PFSK-1 (cell line): ENCODE measurements at regions not wholly inside any gene's neighbourhood (a gene's known extent, or its start where the extent isn't known, plus 50 kb on each side); places are given as distances from the start of the nearest gene placed in this dataset.

Experiments
- POLR2AphosphoS5 ChIP-seq: IDR thresholded peaks from 2 replicates; pipeline ENCODE4 v1.6.1; 2012; ENCODE audit warnings: low read depth, mild to moderate bottlenecking, control low read depth, low read length, moderate library complexity
- REST ChIP-seq, 2 experiments: IDR thresholded peaks; 2 replicates each; pipeline versions ENCODE4 v1.6.1 to v1.8.0; 2011 to 2012; ENCODE audit warnings: low read depth in 2 of 2, low read length in 2 of 2, control low read depth in 1 of 2, inconsistent platforms in 1 of 2, mild to moderate bottlenecking in 1 of 2, moderate library complexity in 1 of 2; ENCODE audit not compliant: insufficient read depth in 1 of 2
- SIN3A ChIP-seq: IDR thresholded peaks from 2 replicates; pipeline ENCODE4 v1.6.1; 2012; ENCODE audit warnings: mild to moderate bottlenecking, low read length, moderate library complexity, borderline replicate concordance; ENCODE audit not compliant: insufficient read depth
- TAF1 ChIP-seq: IDR thresholded peaks from 2 replicates; pipeline ENCODE4 v1.6.1; 2012; ENCODE audit warnings: low read length, control low read depth, borderline replicate concordance; ENCODE audit not compliant: insufficient read depth

- TF ChIP-seq REST (IDR thresholded peaks at IDR 0.05; ENCODE audit: insufficient read depth in 1 of 2, low read depth in 2 of 2, low read length in 2 of 2) (no peak), POLR2AphosphoS5 (no peak), TAF1 (no peak), SIN3A (no peak)
Observed at GRCh38 chr21:20537130-20537529, 461.1 kb upstream of the NCAM2 start.
